NCI-H1092 (cell line): ENCODE measurements at regions not wholly inside any gene's neighbourhood (a gene's known extent, or its start where the extent isn't known, plus 50 kb on each side); places are given as distances from the start of the nearest gene placed in this dataset.

Source experiments
- DNase-seq: peaks from one replicate; lab custom pipeline; 2025; lab: John Stamatoyannopoulos, UW

DNA sequence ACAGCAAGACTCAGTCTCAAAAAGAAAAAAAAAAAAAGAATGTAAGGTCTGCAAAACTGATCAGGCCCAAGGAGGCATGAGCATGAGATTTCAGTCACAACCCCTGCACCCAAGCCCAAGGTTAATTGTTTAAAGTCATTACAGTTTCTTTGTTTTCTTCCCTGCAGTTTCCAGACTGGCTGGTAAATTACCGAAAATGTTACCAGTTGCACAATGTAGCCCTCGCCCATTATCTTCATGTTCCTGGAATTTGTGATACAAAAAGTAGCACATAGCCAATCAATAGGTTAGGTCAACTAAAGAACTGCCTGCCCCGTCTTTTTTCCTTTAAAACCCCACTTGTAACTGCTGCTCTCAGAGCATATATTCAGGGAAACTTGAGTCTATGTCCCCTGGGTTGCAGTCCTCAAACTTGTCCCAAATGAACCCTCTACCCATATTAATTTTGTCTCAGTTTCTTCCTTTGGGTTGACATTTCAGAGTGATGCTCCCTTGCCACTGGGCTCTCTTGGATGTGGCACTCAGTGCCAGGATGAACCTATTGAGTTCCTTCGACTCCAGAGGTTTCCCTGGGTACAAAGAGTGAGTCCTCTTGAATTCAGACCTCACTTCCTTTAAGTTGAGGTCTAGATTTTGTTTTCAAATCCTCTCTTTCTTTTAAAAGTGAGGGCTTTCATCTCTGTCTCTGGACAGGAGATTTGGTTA, 216.2 kb upstream of the HS6ST1 start:
- no peak for DNase-seq

- DNase-seq, result no peak
Observed at GRCh38 chr2:128535953-128536352, 217.3 kb upstream of the HS6ST1 start.

DNA sequence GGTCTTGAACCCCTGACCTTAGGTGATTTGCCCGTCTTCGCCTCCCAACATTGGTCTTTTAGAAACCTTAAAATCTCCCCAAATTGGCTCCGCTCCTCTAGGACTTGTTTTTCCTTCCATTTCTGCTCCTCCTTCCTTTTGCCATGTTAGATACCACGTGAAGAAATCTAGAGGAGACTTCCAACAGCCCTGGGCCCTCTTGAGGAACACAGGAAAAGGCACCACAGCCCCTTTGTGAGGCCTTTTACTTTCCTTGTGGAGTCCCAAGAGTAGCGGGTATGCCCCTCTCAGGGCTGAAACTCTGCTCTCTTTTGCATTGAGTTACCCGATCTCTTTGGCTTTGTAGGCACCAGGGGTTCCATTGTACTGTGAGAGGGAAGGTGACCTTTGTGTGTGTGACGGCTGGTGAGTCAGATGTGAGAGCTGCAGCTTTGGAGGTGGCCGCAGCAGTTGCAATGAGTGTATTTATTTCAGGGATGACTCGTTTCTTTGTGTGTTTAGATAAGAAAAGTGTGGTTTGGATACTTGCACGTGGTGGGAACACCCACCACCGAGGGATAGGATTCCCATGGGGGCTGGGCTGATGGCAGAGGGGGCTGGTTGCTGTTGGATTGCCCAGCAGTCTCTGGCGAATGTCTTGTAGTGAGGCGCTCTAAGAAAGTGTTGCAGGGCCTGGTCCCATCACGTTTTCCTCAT, 218.4 kb upstream of the HS6ST1 start:
- no peak for DNase-seq

DNA sequence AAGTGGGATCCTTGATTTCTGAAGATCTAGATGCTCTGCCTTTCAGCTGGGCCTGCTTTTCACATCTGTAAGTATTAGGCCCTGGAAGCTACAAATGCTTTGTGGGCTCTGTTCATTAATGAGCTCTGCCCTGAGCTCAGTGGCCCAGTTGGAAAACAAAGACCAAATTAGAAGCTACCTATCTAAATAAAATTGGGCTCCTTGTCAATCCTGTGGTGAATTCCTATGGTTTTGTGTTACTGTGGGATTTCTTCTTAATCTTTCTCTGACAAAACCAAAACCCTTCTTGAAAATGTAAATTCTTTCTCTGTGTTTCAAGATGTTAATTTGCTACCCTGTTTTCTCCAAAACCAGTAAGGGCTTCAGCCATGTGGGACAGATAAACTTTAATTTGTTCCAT, 219.0 kb upstream of the HS6ST1 start:
- DNase-seq, result no peak

GRCh38 chr2:128538396-128538795, 219.7 kb upstream of the HS6ST1 start:
- DNase-seq, result no peak

GRCh38 chr2:128540670-128541069, 222.0 kb upstream of the HS6ST1 start:
- DNase-seq, result no peak

DNA sequence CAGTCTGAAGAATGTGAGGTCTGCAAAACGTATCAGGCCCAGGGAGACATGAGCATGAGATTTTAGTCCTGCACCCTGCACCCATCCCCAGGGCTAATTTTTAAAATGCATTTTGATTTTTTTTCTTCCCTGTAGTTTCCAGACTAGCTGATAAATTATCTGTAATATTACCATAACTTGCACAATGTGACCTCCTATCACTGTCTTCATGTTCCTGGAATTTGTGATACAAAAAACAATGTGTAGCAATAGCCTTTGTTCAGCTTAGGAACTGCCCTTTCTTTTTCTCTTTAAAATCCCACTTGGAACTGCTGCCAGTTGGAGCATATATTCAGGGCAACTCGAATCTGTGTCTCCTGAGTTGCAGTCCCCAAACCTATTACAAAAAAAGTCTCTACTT, 222.8 kb upstream of the HS6ST1 start:
- DNase-seq, result no peak

GRCh38 chr2:128543036-128543435, 224.4 kb upstream of the HS6ST1 start:
- DNase-seq, result no peak

- DNase-seq, result no peak
Observed at GRCh38 chr2:128543646-128544045, 225.0 kb upstream of the HS6ST1 start.

- DNase-seq, result no peak
Observed at GRCh38 chr2:128544321-128545037, 225.8 kb upstream of the HS6ST1 start.

GRCh38 chr2:128545085-128545484, 226.4 kb upstream of the HS6ST1 start:
- no peak for DNase-seq

GRCh38 chr2:128545829-128546228, 227.2 kb upstream of the HS6ST1 start:
- DNase-seq, result no peak

DNA sequence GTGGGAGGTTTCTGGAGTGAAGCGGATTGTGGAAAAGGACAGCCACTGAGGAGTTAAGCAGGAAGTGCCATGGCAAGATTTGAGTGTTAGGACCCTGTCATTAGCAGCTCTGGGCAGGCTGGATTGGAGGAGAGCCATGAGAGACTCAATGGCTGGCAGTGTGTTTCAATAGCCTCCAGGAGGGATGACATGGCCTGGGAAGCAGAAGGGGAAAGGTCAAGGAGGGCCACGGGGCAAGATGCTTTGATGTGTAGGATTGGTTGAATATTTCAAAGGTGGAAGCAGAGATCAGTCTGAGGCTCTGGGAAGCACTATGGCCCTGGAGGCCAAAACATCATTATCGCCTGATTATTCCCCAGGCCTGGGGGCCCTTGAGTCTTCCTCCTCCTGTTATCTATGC, 229.0 kb upstream of the HS6ST1 start:
- no peak for DNase-seq

- DNase-seq, result no peak
Observed at GRCh38 chr2:128548461-128548891, 229.8 kb upstream of the HS6ST1 start.

GRCh38 chr2:128549094-128549493, 230.4 kb upstream of the HS6ST1 start:
- DNase-seq, result no peak

DNA sequence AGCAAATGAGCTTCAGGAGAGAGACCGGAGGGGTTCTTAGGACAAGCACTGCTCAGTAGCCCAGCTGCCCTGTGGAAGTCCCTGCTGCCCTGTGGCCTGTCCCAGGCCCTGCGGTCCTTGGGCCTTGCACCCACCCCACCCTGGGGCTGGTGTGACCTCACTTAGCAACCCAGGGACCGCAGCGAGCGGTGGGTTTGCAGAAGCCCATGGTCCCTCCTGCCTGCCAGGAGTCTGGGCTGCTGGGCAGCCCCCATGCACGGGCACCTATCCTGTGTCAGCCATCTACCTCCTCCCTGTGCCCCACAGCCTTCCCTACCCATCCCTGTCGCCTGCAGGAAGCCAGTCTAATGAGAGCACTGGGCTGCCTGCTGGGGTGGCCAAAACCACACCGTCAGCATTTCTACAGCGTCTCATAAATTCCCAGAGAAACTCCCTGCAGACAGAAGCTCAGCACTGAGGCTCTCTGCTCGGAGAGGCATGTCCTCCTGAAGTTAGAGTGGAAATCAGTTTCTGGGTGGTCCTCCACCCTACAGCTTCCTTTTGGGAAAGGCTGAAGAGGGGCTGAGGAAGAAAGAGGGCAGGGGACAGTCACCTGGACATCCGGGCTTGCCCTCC, 231.1 kb upstream of the HS6ST1 start:
- DNase-seq, result no peak

DNA sequence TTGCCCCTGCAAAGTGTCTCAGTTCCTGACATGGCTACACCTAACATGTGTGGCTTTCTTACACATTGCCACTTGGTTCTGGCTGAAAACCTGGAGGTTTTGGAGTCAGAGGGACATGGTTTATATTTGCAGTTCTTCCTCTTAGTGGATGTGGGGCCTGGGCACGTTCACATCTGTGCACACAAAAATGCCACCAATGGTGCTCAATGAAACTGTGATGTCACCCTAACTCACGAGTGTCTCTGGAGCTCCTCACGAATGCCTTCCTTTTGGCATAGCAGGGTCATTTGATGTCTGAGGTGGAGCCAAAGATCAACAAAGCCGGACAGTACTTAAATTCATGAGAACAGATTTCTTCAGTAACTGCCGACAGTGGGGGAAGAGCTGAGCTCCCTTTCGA, 231.7 kb upstream of the HS6ST1 start:
- no peak for DNase-seq

GRCh38 chr2:128550801-128551416, 232.2 kb upstream of the HS6ST1 start:
- no peak for DNase-seq

DNA sequence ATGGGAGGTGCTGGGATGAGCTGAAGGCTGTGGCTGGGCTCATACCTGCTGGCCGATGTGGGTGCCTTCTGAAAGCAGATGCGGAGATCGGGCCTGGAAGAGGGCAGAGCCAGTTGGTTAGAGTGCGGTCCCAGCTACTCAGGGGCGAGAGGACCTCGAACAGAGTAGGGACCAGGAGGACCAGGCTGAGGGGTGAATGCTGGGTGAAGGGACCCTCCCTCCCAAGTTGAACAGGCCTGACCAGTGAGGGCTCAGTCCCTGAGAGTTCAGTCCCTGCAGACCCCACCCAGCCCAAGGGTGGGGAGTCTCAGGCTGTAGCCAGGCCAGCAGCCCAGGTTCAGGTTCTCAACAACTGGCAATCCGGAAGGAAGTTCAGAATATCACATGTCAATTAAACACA, 232.8 kb upstream of the HS6ST1 start:
- DNase-seq, result no peak

GRCh38 chr2:128552141-128552805, 233.6 kb upstream of the HS6ST1 start:
- DNase-seq, result no peak

GRCh38 chr2:128552806-128553551, 234.3 kb upstream of the HS6ST1 start:
- DNase-seq, result no peak
